ENCODE measurements at regions not wholly inside any gene's neighbourhood (a gene's known extent, or its start where the extent isn't known, plus 50 kb on each side); places are given as distances from the start of the nearest gene placed in this dataset.
"Not testable (repeated sequence)": the region's sequence is repeated elsewhere in the genome, so short reads cannot be mapped to it uniquely, and the experiment has no call there.

DNA sequence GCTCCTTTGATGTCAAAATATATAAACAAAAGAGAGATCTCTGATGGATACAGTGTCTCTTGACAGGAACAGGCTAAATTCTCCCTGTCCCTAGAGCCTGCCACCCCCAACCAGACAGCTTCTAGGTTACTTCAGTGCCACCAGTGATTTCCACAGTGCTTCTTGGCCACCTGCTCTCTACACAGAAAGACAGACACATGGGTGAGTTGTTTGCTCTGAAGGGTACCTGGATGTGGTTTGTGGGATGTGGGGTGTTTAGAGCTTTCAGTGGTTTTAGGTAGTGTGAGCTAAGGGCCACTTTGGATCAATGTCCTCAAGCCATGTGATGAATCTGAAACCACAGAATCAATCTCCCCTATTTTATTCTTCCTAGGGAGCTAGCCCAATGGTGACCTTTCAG, 125.4 kb downstream of the ANKRD18B start:
- no peak for DNase-seq (ENCODE audit: extremely low read depth, low read depth)
- TF ChIP-seq, protein P1, sequence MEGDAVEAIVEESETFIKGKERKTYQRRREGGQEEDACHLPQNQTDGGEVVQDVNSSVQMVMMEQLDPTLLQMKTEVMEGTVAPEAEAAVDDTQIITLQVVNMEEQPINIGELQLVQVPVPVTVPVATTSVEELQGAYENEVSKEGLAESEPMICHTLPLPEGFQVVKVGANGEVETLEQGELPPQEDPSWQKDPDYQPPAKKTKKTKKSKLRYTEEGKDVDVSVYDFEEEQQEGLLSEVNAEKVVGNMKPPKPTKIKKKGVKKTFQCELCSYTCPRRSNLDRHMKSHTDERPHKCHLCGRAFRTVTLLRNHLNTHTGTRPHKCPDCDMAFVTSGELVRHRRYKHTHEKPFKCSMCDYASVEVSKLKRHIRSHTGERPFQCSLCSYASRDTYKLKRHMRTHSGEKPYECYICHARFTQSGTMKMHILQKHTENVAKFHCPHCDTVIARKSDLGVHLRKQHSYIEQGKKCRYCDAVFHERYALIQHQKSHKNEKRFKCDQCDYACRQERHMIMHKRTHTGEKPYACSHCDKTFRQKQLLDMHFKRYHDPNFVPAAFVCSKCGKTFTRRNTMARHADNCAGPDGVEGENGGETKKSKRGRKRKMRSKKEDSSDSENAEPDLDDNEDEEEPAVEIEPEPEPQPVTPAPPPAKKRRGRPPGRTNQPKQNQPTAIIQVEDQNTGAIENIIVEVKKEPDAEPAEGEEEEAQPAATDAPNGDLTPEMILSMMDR (IDR thresholded peaks at IDR 0.05; ENCODE audit: low read depth, low read length), result no peak

DNA sequence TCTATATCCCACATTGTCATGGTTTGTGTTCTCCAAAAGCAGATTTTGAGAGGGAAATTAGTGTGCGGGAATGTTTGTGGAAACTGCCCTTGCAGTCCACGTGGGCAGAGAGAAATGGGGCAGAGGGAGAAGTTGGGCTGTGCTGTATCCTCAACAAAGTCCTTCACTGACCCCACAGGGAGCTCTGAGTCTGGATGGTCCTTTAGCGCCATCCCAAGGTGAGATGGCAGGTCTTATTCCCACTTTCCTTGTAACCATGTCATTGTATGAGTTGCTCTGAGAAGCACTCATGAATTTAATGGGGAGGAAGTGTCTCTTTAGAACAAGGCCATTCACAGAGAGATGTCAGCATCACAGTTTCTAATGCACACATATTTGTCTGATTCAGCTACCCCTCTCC, 127.1 kb downstream of the ANKRD18B start:
- no peak for DNase-seq (ENCODE audit: extremely low read depth, low read depth)
- TF ChIP-seq, protein P1 (IDR thresholded peaks at IDR 0.05; ENCODE audit: low read depth, low read length), result no peak

DNA sequence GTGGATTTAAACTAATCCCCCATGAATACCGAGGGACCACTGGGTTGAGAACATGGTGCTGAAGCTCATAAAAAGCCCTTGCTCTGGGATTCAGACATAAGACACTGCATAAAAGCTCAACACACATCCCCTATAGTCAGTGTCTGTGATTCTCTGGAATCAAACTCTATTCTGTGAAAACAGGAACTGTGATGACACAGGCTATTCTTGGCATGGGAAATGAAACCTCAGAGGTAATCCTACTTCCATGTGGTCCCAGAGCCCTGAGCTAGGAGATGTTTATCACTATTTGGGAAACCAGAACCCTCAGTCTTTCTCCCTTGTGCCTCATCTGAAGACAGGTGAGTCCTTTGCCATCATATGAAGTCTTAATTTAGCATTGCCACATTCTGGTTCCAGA, 135.4 kb upstream of the PRSS3 start:
- DNase-seq (ENCODE audit: extremely low read depth, low read depth), result no peak
- TF ChIP-seq, protein P1 (IDR thresholded peaks at IDR 0.05; ENCODE audit: low read depth, low read length), result no peak

DNA sequence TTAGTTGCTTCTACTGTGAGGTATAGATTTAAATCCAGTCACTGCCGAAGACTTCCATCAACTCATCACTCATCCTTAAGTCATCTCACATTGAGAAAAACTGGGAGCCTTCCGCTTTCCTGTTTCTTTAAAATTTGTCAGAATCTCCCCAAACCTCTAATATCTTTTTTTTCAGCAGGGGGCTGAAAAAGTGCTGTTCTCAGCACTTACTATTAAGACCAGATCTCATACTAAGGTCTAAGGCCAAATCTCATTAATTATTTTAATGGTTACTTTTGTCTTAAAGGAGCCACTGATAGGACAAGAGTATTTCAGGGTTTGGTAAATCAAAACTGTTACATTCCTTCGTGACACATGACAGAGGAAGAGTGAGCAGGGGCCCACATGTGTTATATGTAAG, 134.6 kb upstream of the PRSS3 start:
- TF ChIP-seq, protein P1 (IDR thresholded peaks at IDR 0.05; ENCODE audit: low read depth, low read length), result no peak
- no peak for DNase-seq (ENCODE audit: extremely low read depth, low read depth)

DNA sequence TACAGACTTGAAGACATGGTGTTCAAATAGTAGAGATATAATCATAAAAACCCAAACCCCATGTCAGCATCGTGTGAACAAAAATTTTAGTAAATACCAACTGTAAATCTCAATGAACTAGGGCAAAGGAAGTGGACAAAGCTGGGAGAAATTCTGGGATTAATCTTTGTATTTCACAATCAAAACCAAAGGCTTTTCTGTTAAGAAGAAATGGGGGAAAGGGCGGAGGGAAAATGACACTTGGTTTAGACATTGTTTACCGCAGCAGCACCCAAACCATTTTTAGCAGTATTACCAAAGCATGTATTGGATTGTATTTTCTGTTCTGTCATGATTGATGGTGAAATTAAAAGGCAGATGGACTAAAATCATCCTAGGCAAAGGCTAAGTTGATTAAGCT, 134.2 kb upstream of the PRSS3 start:
- TF ChIP-seq, protein P1 (IDR thresholded peaks at IDR 0.05; ENCODE audit: low read depth, low read length), result no peak
- DNase-seq (ENCODE audit: extremely low read depth, low read depth), result no peak

DNA sequence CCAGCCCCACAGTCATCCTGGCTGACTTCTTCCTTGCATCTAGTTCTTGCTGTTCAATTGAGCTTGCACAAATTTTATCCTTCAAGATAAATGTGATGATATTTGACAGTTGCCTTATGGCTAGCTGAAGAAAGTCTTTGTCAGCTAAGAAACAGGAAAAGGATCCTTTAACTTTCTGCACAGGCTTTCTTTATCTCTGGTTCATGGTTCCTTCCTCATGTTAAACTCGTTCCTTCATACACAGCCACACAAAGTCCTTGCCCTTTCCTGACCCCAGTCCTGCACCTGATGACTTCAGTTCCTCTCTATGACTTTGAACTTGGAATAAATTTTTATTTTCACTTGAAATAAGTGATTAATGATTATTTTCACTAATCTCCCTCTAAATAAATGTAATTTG, 132.5 kb upstream of the PRSS3 start:
- TF ChIP-seq, protein P1 (IDR thresholded peaks at IDR 0.05; ENCODE audit: low read depth, low read length), result no peak
- DNase-seq (ENCODE audit: extremely low read depth, low read depth), result no peak

DNA sequence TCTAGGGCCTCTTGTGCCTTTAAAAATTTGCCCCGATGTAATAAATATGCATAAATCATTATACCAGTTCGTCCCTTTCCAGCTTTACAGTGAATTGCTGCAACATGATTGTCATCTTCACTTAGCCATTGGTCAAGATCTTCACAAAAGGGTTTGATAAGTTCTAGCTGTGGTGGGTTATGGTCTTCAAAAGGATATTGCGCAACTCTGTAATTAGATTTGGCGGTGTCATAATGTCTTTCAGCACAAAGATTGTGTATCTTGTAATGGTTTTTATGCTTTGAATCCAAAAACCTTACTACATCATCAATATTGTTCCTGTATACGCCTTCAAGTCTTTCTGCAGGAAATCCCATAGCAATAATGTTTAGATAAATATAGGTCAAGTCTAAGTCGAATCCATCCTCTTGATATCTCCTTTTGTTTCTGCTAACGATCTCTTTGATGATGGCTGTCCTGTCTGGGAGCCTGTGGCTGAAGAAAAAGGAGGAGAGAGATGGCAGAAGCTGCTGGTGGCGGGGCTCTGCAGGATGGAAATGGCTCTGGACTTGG, 119.1 kb upstream of the PRSS3 start:
- DNase-seq (ENCODE audit: extremely low read depth, low read depth), result not testable (repeated sequence)

DNA sequence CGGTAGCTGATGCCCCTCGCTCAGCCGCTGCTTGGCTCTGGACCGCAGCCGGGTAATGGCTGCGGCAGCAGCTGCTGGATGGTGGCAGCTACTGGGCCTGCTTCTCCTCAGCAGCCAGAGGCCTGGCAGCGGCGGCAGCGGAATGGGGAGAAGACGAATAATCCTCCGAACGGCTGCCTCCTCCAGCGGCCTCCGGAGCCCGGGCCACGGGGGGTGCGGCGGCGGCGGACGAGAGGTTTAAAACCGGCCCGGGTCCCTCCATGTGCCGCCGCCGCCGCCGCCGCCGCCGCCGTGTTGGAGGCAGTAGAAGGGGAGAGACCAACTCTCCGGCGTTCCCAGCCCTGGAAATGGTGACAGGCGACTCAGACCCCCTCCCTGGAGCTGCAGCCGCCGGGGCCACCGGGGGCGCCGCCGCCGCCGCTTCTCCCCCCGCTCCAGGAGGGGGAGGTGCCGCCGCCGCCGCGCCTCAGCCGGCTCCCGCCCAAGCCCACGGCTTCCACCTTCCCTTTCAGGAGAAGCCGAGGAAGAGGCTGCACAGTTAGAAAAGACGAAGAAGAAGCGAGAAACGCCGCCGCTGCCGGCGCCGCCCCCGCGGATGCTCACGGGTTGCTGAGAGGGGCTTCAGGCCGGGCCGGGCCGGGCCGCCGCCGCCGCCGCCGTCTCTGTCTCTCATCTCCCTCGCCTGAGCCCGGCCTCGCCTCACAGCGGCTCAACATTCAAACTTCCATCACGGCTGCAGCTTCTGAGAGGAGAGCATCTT, 118.4 kb upstream of the PRSS3 start:
- no peak for DNase-seq (ENCODE audit: extremely low read depth, low read depth)
- TF ChIP-seq, protein P1 (IDR thresholded peaks at IDR 0.05; ENCODE audit: low read depth, low read length), result no peak
